IMR-90 (cell line): ENCODE measurements at regions not wholly inside any gene's neighbourhood (a gene's known extent, or its start where the extent isn't known, plus 50 kb on each side); places are given as distances from the start of the nearest gene placed in this dataset.

ENCODE experiments used
- ATAC-seq: fragments of 200-7000 bp; cut with Tn5 transposase; 2 replicates; pipeline ENCODE4 v1.9.1; 2020; ENCODE audit warnings: low read depth, mild to moderate bottlenecking, moderate library complexity
- BruUV-seq: library from RNA; stranded (reverse); fragments of 400-500 nt; replicated peaks from 2 replicates; lab custom pipeline; 2021; lab: Mats Ljungman, UMichigan
- CTCF ChIA-PET: fragments of 300-600 bp; formaldehyde crosslinking; extraction: SDS; loops from one replicate; lab custom pipeline; 2021; ENCODE audit warnings: antibody characterized with exemption; lab: Yijun Ruan, JAX
- POLR2A ChIA-PET: fragments of 300-600 bp; sonication (Branson Sonifier 250); formaldehyde crosslinking; loops from one replicate; lab custom pipeline; 2022; ENCODE audit warnings: antibody characterized with exemption; ENCODE audit not compliant: unreplicated experiment; lab: Charles Lee
- DNase-seq: peaks from one replicate; pipeline ENCODE4 v3.0.0; 2013
- H2AFZ ChIP-seq: replicated peaks from 2 replicates; pipeline ENCODE3; 2013; ENCODE audit warnings: low read length, mild to moderate bottlenecking; ENCODE audit not compliant: poor library complexity
- H2AK5ac ChIP-seq: 2 replicates; pipeline ENCODE4 v1.6.1; 2013; ENCODE audit warnings: low read depth, low read length, inconsistent platforms
- H2AK9ac ChIP-seq: replicated peaks from 2 replicates; pipeline ENCODE3; 2013; ENCODE audit warnings: mild to moderate bottlenecking, low read depth, low read length, moderate library complexity; ENCODE audit not compliant: poor library complexity
- H2BK120ac ChIP-seq: 2 replicates; pipeline ENCODE4 v1.6.1; 2013; ENCODE audit warnings: low read depth, low read length, inconsistent platforms
- H2BK15ac ChIP-seq: 3 replicates; pipeline ENCODE4 v1.6.1; 2013; ENCODE audit warnings: low read depth, low read length, inconsistent platforms
- H2BK20ac ChIP-seq: 2 replicates; pipeline ENCODE4 v1.6.1; 2013; ENCODE audit warnings: low read depth, mild to moderate bottlenecking, inconsistent platforms, low read length, moderate library complexity
- H2BK5ac ChIP-seq: 2 replicates; pipeline ENCODE4 v1.6.1; 2013; ENCODE audit warnings: mild to moderate bottlenecking, low read depth, low read length, inconsistent platforms; ENCODE audit not compliant: poor library complexity, severe bottlenecking
- H3K14ac ChIP-seq: replicated peaks from 2 replicates; pipeline ENCODE4 v1.6.1; 2013; ENCODE audit warnings: low read depth, low read length, inconsistent platforms
- H3K18ac ChIP-seq: 2 replicates; pipeline ENCODE4 v1.6.1; 2013; ENCODE audit warnings: low read depth, low read length, control low read depth
- H3K23ac ChIP-seq: 2 replicates; pipeline ENCODE4 v1.6.1; 2013; ENCODE audit warnings: low read depth, low read length, inconsistent platforms
- H3K27ac ChIP-seq: 2 replicates; pipeline ENCODE4 v1.5.1; 2013; ENCODE audit warnings: mild to moderate bottlenecking, control low read depth, low read length; ENCODE audit not compliant: insufficient read depth
- H3K27me3 ChIP-seq: 2 replicates; pipeline ENCODE4 v1.6.1; 2013; ENCODE audit warnings: low read length; ENCODE audit not compliant: control insufficient read depth, insufficient read depth
- H3K36me3 ChIP-seq: 2 replicates; pipeline ENCODE4 v1.6.1; 2013; ENCODE audit warnings: low read length, mixed read lengths; ENCODE audit not compliant: control insufficient read depth, insufficient read depth
- H3K4ac ChIP-seq: 2 replicates; pipeline ENCODE4 v1.6.1; 2013; ENCODE audit warnings: low read depth, low read length, inconsistent platforms
- H3K4me1 ChIP-seq: 2 replicates; pipeline ENCODE4 v1.6.1; 2013; ENCODE audit warnings: low read length, mixed read lengths; ENCODE audit not compliant: control insufficient read depth, insufficient read depth
- H3K4me2 ChIP-seq: 2 replicates; pipeline ENCODE4 v1.6.1; 2013; ENCODE audit warnings: low read depth, mild to moderate bottlenecking, control low read depth, low read length, moderate library complexity
- H3K4me3 ChIP-seq: 2 replicates; pipeline ENCODE4 v1.5.1; 2013; ENCODE audit warnings: low read depth, mild to moderate bottlenecking, control low read depth, low read length, moderate library complexity; ENCODE audit not compliant: insufficient read depth
- H3K56ac ChIP-seq: 2 replicates; pipeline ENCODE4 v1.6.1; 2013; ENCODE audit warnings: low read length, inconsistent platforms; ENCODE audit not compliant: insufficient read depth; ENCODE audit errors: extremely low read depth
- H3K79me1 ChIP-seq, 2 experiments: 2 replicates each; pipeline ENCODE4 v1.6.1; 2013; ENCODE audit warnings: low read length in 2 of 2, inconsistent platforms in 1 of 2, low read depth in 1 of 2
- H3K9ac ChIP-seq: 2 replicates; pipeline ENCODE4 v1.6.1; 2013; ENCODE audit warnings: low read depth, low read length, control low read depth
- H3K9me1 ChIP-seq: 2 replicates; pipeline ENCODE4 v1.6.1; 2013; ENCODE audit warnings: low read length, inconsistent platforms; ENCODE audit not compliant: insufficient read depth
- H3K9me3 ChIP-seq: 2 replicates; pipeline ENCODE4 v1.6.1; 2013; ENCODE audit warnings: low read length; ENCODE audit not compliant: control insufficient read depth, insufficient read depth
- H4K20me1 ChIP-seq: 2 replicates; pipeline ENCODE4 v1.6.1; 2013; ENCODE audit warnings: low read length, inconsistent platforms; ENCODE audit not compliant: insufficient read depth
- H4K5ac ChIP-seq: 2 replicates; pipeline ENCODE4 v1.6.1; 2013; ENCODE audit warnings: mild to moderate bottlenecking, low read depth, low read length, control low read depth
- H4K8ac ChIP-seq, 2 experiments: 2 replicates each; pipeline ENCODE4 v1.6.1; 2013; ENCODE audit warnings: low read depth in 2 of 2, low read length in 2 of 2, control low read depth in 1 of 2, inconsistent platforms in 1 of 2
- H4K91ac ChIP-seq: 2 replicates; pipeline ENCODE4 v1.6.1; 2013; ENCODE audit warnings: low read depth, low read length, inconsistent platforms; ENCODE audit not compliant: insufficient read depth
- CEBPB ChIP-seq: IDR thresholded peaks from 2 replicates; pipeline ENCODE4 v1.6.1; 2012; ENCODE audit warnings: low read depth, low read length, improper control_type of control experiment
- CHD1 ChIP-seq: IDR thresholded peaks from 2 replicates; pipeline ENCODE4 v1.6.1; 2012; ENCODE audit warnings: low read depth, low read length, improper control_type of control experiment
- MAFK ChIP-seq: IDR thresholded peaks from 2 replicates; pipeline ENCODE4 v1.6.1; 2012; ENCODE audit warnings: low read depth, low read length, improper control_type of control experiment
- MAZ ChIP-seq: IDR thresholded peaks from 2 replicates; pipeline ENCODE4 v1.6.1; 2012; ENCODE audit warnings: low read depth, mild to moderate bottlenecking, low read length, improper control_type of control experiment, moderate library complexity, borderline replicate concordance
- MXI1 ChIP-seq: IDR thresholded peaks from 2 replicates; pipeline ENCODE4 v1.6.1; 2012; ENCODE audit warnings: low read depth, mild to moderate bottlenecking, low read length, moderate library complexity, borderline replicate concordance
- RCOR1 ChIP-seq: IDR thresholded peaks from 2 replicates; pipeline ENCODE4 v1.6.1; 2012; ENCODE audit warnings: mild to moderate bottlenecking, low read length, improper control_type of control experiment; ENCODE audit not compliant: insufficient replicate concordance
- USF2 ChIP-seq: fragments of 150-350 bp; IDR thresholded peaks from 2 replicates; pipeline ENCODE4 v1.6.1; 2017; ENCODE audit warnings: mild to moderate bottlenecking, antibody characterized with exemption, low read length, low read depth
- WGBS, 2 experiments: methylation state at CpG; one replicate each; pipeline versions ENCODE4 v1.1.5 to v1.1.7; 2013; ENCODE audit warnings: missing lambda C conversion rate in 2 of 2; ENCODE audit not compliant: insufficient read length in 1 of 2; ENCODE audit errors: extremely low coverage in 2 of 2; 5-methylcytosine and 5-hydroxymethylcytosine counted together
- dilution Hi-C: fragments of 300-500 bp; cut with HindIII; formaldehyde crosslinking; loops from one replicate; pipeline ENCODE4 v1.14.3; 2018; ENCODE audit warnings: low sequenced_read_pairs; ENCODE audit not compliant: unreplicated experiment
- in situ Hi-C: fragments of 300-500 bp; cut with MboI; formaldehyde crosslinking; loops from 3 replicates; pipeline ENCODE4 v1.14.3; 2019; ENCODE audit warnings: low sequenced_read_pairs, inconsistent platforms, mixed read lengths
- intact Hi-C: fragments of 100-400 bp; cut with micrococcal nuclease; formaldehyde crosslinking; loops from 2 replicates; pipeline ENCODE4 v1.10.0; 2022
- TF ChIP-seq, protein P1 (sequence below): conservative IDR thresholded peaks from 2 replicates; pipeline ENCODE4 v1.5.1; 2012; ENCODE audit warnings: mild to moderate bottlenecking, low read depth, low read length, improper control_type of control experiment

GRCh38 chr21:18168108-18168507, 76.5 kb upstream of the CHODL start:
- Histone ChIP-seq H3K9me3 (peaks cover 4% of the 10 kb centered on the region), H2BK20ac (no peak overlapping the region), H3K36me3 (no peaks in the 10 kb centered on the region), H2BK15ac (no peak overlapping the region), H3K27me3 (no peaks in the 10 kb centered on the region), H3K23ac (no peak overlapping the region), H2AK9ac (no peak overlapping the region), H3K18ac (no peak overlapping the region), H2BK5ac (no peak overlapping the region), H3K27ac (no peak overlapping the region), H3K56ac (no peak overlapping the region), H3K4me2 (no peak overlapping the region), H3K4me1 (no peaks in the 10 kb centered on the region), H3K9me1 (no peaks in the 10 kb centered on the region), H3K79me1 (no peaks in the 10 kb centered on the region), H3K9ac (no peak overlapping the region), H3K4ac (no peak overlapping the region), H3K4me3 (no peak overlapping the region), H4K8ac (no peak overlapping the region), H2BK120ac (no peak overlapping the region), H2AFZ (no peak overlapping the region), H4K91ac (no peak overlapping the region), H4K5ac (no peak overlapping the region), H2AK5ac (no peak overlapping the region), H3K14ac (no peak overlapping the region), H4K20me1 (no peaks in the 10 kb centered on the region)
- no peak for TF ChIP-seq USF2
- TF ChIP-seq MXI1: no peak
- no peak for TF ChIP-seq CEBPB
- no peak for TF ChIP-seq MAFK
- no peak for TF ChIP-seq RCOR1
- no peak for TF ChIP-seq CHD1
- no peak for TF ChIP-seq MAZ
- TF ChIP-seq, protein P1, sequence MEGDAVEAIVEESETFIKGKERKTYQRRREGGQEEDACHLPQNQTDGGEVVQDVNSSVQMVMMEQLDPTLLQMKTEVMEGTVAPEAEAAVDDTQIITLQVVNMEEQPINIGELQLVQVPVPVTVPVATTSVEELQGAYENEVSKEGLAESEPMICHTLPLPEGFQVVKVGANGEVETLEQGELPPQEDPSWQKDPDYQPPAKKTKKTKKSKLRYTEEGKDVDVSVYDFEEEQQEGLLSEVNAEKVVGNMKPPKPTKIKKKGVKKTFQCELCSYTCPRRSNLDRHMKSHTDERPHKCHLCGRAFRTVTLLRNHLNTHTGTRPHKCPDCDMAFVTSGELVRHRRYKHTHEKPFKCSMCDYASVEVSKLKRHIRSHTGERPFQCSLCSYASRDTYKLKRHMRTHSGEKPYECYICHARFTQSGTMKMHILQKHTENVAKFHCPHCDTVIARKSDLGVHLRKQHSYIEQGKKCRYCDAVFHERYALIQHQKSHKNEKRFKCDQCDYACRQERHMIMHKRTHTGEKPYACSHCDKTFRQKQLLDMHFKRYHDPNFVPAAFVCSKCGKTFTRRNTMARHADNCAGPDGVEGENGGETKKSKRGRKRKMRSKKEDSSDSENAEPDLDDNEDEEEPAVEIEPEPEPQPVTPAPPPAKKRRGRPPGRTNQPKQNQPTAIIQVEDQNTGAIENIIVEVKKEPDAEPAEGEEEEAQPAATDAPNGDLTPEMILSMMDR: no peak
- in situ Hi-C loops (no loop called here), intact Hi-C loops (no loop called here), dilution Hi-C loops (no loop called here)
- ChIA-PET CTCF (no interaction called here), POLR2A (no interaction called here)
- ATAC-seq: no peak
- DNase-seq: no peak
- no TSS peak for BruUV-seq
- WGBS, 2 experiments: no CpG with 5 or more reads among the region's 3 CpGs
